ENCODE measurements at regions not wholly inside any gene's neighbourhood (a gene's known extent, or its start where the extent isn't known, plus 50 kb on each side); places are given as distances from the start of the nearest gene placed in this dataset.
"Not testable (repeated sequence)": the region's sequence is repeated elsewhere in the genome, so short reads cannot be mapped to it uniquely, and the experiment has no call there.

DNA sequence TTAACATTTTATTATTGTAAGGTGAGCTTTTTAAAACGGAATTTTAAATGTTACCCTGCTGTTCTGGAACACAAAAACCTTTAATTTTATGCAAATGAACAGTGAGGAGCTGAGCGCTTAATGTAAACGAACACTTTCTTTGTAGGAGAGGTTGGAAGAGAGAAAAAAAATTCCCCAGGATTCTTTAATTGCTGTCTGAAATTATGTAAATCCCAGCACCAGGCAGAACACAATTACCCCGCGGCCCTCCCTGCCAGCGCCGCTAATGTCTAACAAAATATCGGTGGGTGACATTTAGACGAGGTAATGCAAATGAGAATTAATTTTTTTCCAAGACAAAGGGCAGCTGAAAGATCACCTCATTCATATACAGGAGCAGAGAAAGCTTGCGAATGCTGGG is 143.4 kb upstream of the MVB12B start:
- intact Hi-C loops (cut with micrococcal nuclease), result no loop called here
- no peak overlapping the region for H2AFZ ChIP-seq (ENCODE audit: low read depth, low read length)
- TF ChIP-seq MAX (IDR thresholded peaks at IDR 0.05; ENCODE audit: insufficient read depth, insufficient read length) (no peak), POLR2AphosphoS5 (IDR thresholded peaks at IDR 0.05; ENCODE audit: insufficient read depth, low read depth, low read length) (no peak), FOS (IDR thresholded peaks at IDR 0.05; ENCODE audit: borderline replicate concordance, insufficient read depth, low read length) (no peak), GATA2 (IDR thresholded peaks at IDR 0.05; ENCODE audit: insufficient read depth, insufficient read length, low read depth, low read length) (no peak), MYC (IDR thresholded peaks at IDR 0.05; ENCODE audit: low read depth, low read length) (no peak), EZH2 (IDR thresholded peaks at IDR 0.05; ENCODE audit: borderline replicate concordance, low read depth, low read length, severe bottlenecking) (no peak)
- TF ChIP-seq, protein P1, sequence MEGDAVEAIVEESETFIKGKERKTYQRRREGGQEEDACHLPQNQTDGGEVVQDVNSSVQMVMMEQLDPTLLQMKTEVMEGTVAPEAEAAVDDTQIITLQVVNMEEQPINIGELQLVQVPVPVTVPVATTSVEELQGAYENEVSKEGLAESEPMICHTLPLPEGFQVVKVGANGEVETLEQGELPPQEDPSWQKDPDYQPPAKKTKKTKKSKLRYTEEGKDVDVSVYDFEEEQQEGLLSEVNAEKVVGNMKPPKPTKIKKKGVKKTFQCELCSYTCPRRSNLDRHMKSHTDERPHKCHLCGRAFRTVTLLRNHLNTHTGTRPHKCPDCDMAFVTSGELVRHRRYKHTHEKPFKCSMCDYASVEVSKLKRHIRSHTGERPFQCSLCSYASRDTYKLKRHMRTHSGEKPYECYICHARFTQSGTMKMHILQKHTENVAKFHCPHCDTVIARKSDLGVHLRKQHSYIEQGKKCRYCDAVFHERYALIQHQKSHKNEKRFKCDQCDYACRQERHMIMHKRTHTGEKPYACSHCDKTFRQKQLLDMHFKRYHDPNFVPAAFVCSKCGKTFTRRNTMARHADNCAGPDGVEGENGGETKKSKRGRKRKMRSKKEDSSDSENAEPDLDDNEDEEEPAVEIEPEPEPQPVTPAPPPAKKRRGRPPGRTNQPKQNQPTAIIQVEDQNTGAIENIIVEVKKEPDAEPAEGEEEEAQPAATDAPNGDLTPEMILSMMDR (IDR thresholded peaks at IDR 0.05; ENCODE audit: extremely low read depth in 1 of 2, insufficient read depth in 1 of 2, low read depth in 1 of 2, low read length in 2 of 2), result no peak
- CTCF ChIA-PET, result no interaction called here
- H3K4me2 ChIP-seq (ENCODE audit: insufficient read depth, low read length), result no peak overlapping the region
- dilution Hi-C loops (cut with MboI; ENCODE audit: extremely low pct_ligation_motif_present, low sequenced_read_pairs), result no loop called here
- H3K27ac ChIP-seq (ENCODE audit: insufficient read depth, low read depth, low read length), result no peak overlapping the region
- BruUV-seq (replicated peaks), result no TSS peak
- no peaks in the 10 kb centered on the region for H3K4me1 ChIP-seq (ENCODE audit: control insufficient read depth, extremely low read depth, insufficient read depth, low read length)
- DNase-seq (ENCODE audit: low read depth, low spot score), result no peak
- no peaks in the 10 kb centered on the region for H4K20me1 ChIP-seq (replicated peaks; ENCODE audit: control insufficient read depth, extremely low read depth, insufficient read depth, low read length)
- peaks cover 10 to 29% of the 10 kb centered on the region in 2 experiments for H3K27me3 ChIP-seq (ENCODE audit: control insufficient read depth in 2 of 2, insufficient read depth in 2 of 2, low read length in 2 of 2)
- no peak overlapping the region for H3K4me3 ChIP-seq (replicated peaks in 1 of 3; ENCODE audit: insufficient read depth in 1 of 3, low read depth in 1 of 3, low read length in 3 of 3)
- H3K36me3 ChIP-seq (ENCODE audit: control insufficient read depth in 2 of 2, extremely low read depth in 1 of 2, insufficient read depth in 2 of 2, low read length in 2 of 2), result no peaks in the 10 kb centered on the region
- POLR2A ChIA-PET, result no interaction called here
- no peak overlapping the region for H3K9ac ChIP-seq (replicated peaks; ENCODE audit: extremely low read depth, insufficient read depth, low read length)
- no peaks in the 10 kb centered on the region for H3K9me1 ChIP-seq (replicated peaks; ENCODE audit: control insufficient read depth, extremely low read depth, insufficient read depth, low read length)
- FAIRE-seq, result no peak
- H3K9me3 ChIP-seq (replicated peaks; ENCODE audit: control insufficient read depth, insufficient read depth, low read length), result no peaks in the 10 kb centered on the region
- no peaks in the 10 kb centered on the region for H3K79me2 ChIP-seq (ENCODE audit: control insufficient read depth, insufficient read depth, low read length)

- BruUV-seq (replicated peaks); H3K9me1 ChIP-seq (replicated peaks; ENCODE audit: control insufficient read depth, extremely low read depth, insufficient read depth, low read length); DNase-seq (ENCODE audit: low read depth, low spot score); H3K36me3 ChIP-seq (ENCODE audit: control insufficient read depth in 2 of 2, extremely low read depth in 1 of 2, insufficient read depth in 2 of 2, low read length in 2 of 2); dilution Hi-C loops (cut with MboI; ENCODE audit: extremely low pct_ligation_motif_present, low sequenced_read_pairs); CTCF ChIA-PET; H3K79me2 ChIP-seq (ENCODE audit: control insufficient read depth, insufficient read depth, low read length); H3K27me3 ChIP-seq (ENCODE audit: control insufficient read depth in 2 of 2, insufficient read depth in 2 of 2, low read length in 2 of 2); POLR2A ChIA-PET; H3K4me3 ChIP-seq (replicated peaks in 1 of 3; ENCODE audit: insufficient read depth in 1 of 3, low read depth in 1 of 3, low read length in 3 of 3); H3K4me1 ChIP-seq (ENCODE audit: control insufficient read depth, extremely low read depth, insufficient read depth, low read length); intact Hi-C loops (cut with micrococcal nuclease); FAIRE-seq; H3K9ac ChIP-seq (replicated peaks; ENCODE audit: extremely low read depth, insufficient read depth, low read length); H2AFZ ChIP-seq (ENCODE audit: low read depth, low read length); H3K9me3 ChIP-seq (replicated peaks; ENCODE audit: control insufficient read depth, insufficient read depth, low read length); H3K27ac ChIP-seq (ENCODE audit: insufficient read depth, low read depth, low read length); H4K20me1 ChIP-seq (replicated peaks; ENCODE audit: control insufficient read depth, extremely low read depth, insufficient read depth, low read length); H3K4me2 ChIP-seq (ENCODE audit: insufficient read depth, low read length): not testable (repeated sequence)
Measured at GRCh38 chr9:126190994-126191393, 135.6 kb upstream of the MVB12B start.

Data from endothelial cell of umbilical vein (primary cell).